HCT116 (cell line): ENCODE measurements at regions not wholly inside any gene's neighbourhood (a gene's known extent, or its start where the extent isn't known, plus 50 kb on each side); places are given as distances from the start of the nearest gene placed in this dataset.
"Not testable (repeated sequence)": the region's sequence is repeated elsewhere in the genome, so short reads cannot be mapped to it uniquely, and the experiment has no call there.

Source experiments
- ATAC-seq: fragments of 200-7000 bp; cut with Tn5 transposase; 2 replicates; pipeline ENCODE4 v1.9.1; 2020; ENCODE audit warnings: mild to moderate bottlenecking, moderate library complexity
- BruUV-seq: library from RNA; stranded (reverse); fragments of 400-500 nt; replicated peaks from 2 replicates; lab custom pipeline; 2021; lab: Mats Ljungman, UMichigan
- CTCF ChIA-PET: fragments of 300-600 bp; sonication (Branson Sonifier 250); formaldehyde crosslinking; loops from one replicate; lab custom pipeline; 2021; ENCODE audit warnings: antibody characterized with exemption; lab: Charles Lee
- POLR2A ChIA-PET: fragments of 300-600, 350-600 bp; sonication (Branson Sonifier 250); formaldehyde crosslinking; loops from one replicate; lab custom pipeline; 2021; ENCODE audit warnings: antibody characterized with exemption; lab: Charles Lee
- RAD21 ChIA-PET, 2 experiments: fragments of 300-600 bp; sonication (Branson Sonifier 250); formaldehyde crosslinking; loops; one replicate each; lab custom pipeline; 2023; ENCODE audit warnings: low total read pairs in 2 of 2; ENCODE audit not compliant: uncharacterized antibody in 2 of 2, unreplicated experiment in 2 of 2, low non-redundant PET in 1 of 2; lab: Charles Lee
- DNase-seq: peaks from one replicate; pipeline ENCODE4 v3.0.0-alpha.2; 2010; ENCODE audit warnings: low read depth, low spot score
- H2AFZ ChIP-seq: fragments of 200-600 bp; shearing (Covaris generic), sonication (generic); 2 replicates; pipeline ENCODE4 v1.6.1; 2017; ENCODE audit warnings: low read depth, mixed run types, mixed read lengths, antibody characterized with exemption, low read length; ENCODE audit not compliant: poor library complexity, severe bottlenecking
- H3K27ac ChIP-seq: 2 replicates; pipeline ENCODE4 v1.5.1; 2012; ENCODE audit warnings: low read depth, low read length
- H3K27me3 ChIP-seq: fragments of 200-600 bp; sonication (generic); 2 replicates; pipeline ENCODE4 v1.6.1; 2016; ENCODE audit warnings: mixed run types, low read length, mixed read lengths; ENCODE audit not compliant: insufficient read depth
- H3K36me3 ChIP-seq, 2 experiments: fragments of 200-500 bp in 1 of 2; fragments of 200-600 bp in 1 of 2; sonication (Bioruptor generic) in 1 of 2; sonication (generic) in 1 of 2; 2 replicates each; pipeline versions ENCODE4 v1.5.1 to v1.6.1; 2014 to 2016; ENCODE audit warnings: low read length in 2 of 2, inconsistent platforms in 1 of 2, mixed read lengths in 1 of 2, mixed run types in 1 of 2; ENCODE audit not compliant: insufficient read depth in 2 of 2, control insufficient read depth in 1 of 2
- H3K4me1 ChIP-seq, 2 experiments: fragments of 200-600 bp in 1 of 2; sonication (generic) in 1 of 2; 2 replicates each; pipeline versions ENCODE4 v1.5.1 to v1.6.1; 2012 to 2017; ENCODE audit warnings: low read length in 2 of 2, inconsistent platforms in 1 of 2, mild to moderate bottlenecking in 1 of 2, mixed read lengths in 1 of 2, mixed run types in 1 of 2, moderate library complexity in 1 of 2; ENCODE audit not compliant: insufficient read depth in 2 of 2, control insufficient read depth in 1 of 2
- H3K4me2 ChIP-seq: fragments of 200-600 bp; sonication (generic); 2 replicates; pipeline ENCODE4 v1.6.1; 2017; ENCODE audit warnings: mixed run types, low read length, mixed read lengths
- H3K4me3 ChIP-seq, 2 experiments: fragments of 200-600 bp in 1 of 2; sonication (generic) in 1 of 2; replicated peaks in 1 of 2; 2 replicates each; pipeline ENCODE4 v1.5.1; 2011 to 2016; ENCODE audit warnings: low read length in 2 of 2, control low read depth in 1 of 2, low read depth in 1 of 2, mild to moderate bottlenecking in 1 of 2, mixed read lengths in 1 of 2, mixed run types in 1 of 2
- H3K79me2 ChIP-seq: fragments of 200-600 bp; sonication (generic); 2 replicates; pipeline ENCODE4 v1.6.1; 2017; ENCODE audit warnings: mild to moderate bottlenecking, mixed run types, low read length, moderate library complexity, mixed read lengths; ENCODE audit not compliant: insufficient read depth
- H3K9ac ChIP-seq: fragments of 200-600 bp; sonication (generic); 2 replicates; pipeline ENCODE4 v1.6.1; 2016; ENCODE audit warnings: low read length, mixed read lengths
- H3K9me2 ChIP-seq: fragments of 200-600 bp; sonication (generic), shearing (Covaris generic); 2 replicates; pipeline ENCODE4 v1.6.1; 2017; ENCODE audit warnings: mixed run types, mild to moderate bottlenecking, moderate library complexity; ENCODE audit not compliant: insufficient read depth
- H3K9me3 ChIP-seq, 2 experiments: fragments of 200-500 bp in 1 of 2; fragments of 200-600 bp in 1 of 2; sonication (Bioruptor generic) in 1 of 2; sonication (generic) in 1 of 2; 2 replicates each; pipeline ENCODE4 v1.6.1; 2014 to 2017; ENCODE audit warnings: low read length in 2 of 2, mixed read lengths in 2 of 2, inconsistent platforms in 1 of 2, low read depth in 1 of 2, mild to moderate bottlenecking in 1 of 2, mixed run types in 1 of 2, moderate library complexity in 1 of 2; ENCODE audit not compliant: control insufficient read depth in 1 of 2, insufficient read depth in 1 of 2
- H4K20me1 ChIP-seq: fragments of 200-600 bp; sonication (generic), shearing (Covaris generic); 2 replicates; pipeline ENCODE4 v1.6.1; 2017; ENCODE audit warnings: mixed run types, mild to moderate bottlenecking, moderate library complexity; ENCODE audit not compliant: insufficient read depth
- intact Hi-C: fragments of 100-400 bp; cut with micrococcal nuclease; formaldehyde crosslinking; loops from 2 replicates; pipeline ENCODE4 v1.10.0; 2022

GRCh38 chr2:90359887-90360730, 1668.6 kb downstream of the RPIA start:
- H3K9me2 ChIP-seq, H3K4me3 ChIP-seq, intact Hi-C loops, H3K4me2 ChIP-seq, H3K4me1 ChIP-seq, H3K27me3 ChIP-seq, POLR2A ChIA-PET, H3K27ac ChIP-seq, BruUV-seq, H2AFZ ChIP-seq, H3K9ac ChIP-seq, CTCF ChIA-PET, DNase-seq, RAD21 ChIA-PET, H3K79me2 ChIP-seq, H3K9me3 ChIP-seq, H4K20me1 ChIP-seq, H3K36me3 ChIP-seq, ATAC-seq: not testable (repeated sequence)

GRCh38 chr2:90360731-90361035, 1669.2 kb downstream of the RPIA start:
- ATAC-seq, RAD21 ChIA-PET, H3K9me2 ChIP-seq, H3K9me3 ChIP-seq, H3K79me2 ChIP-seq, CTCF ChIA-PET, H3K9ac ChIP-seq, DNase-seq, intact Hi-C loops, H3K4me1 ChIP-seq, BruUV-seq, H2AFZ ChIP-seq, H3K4me3 ChIP-seq, H3K27ac ChIP-seq, H3K36me3 ChIP-seq, H3K27me3 ChIP-seq, H3K4me2 ChIP-seq, H4K20me1 ChIP-seq, POLR2A ChIA-PET: not testable (repeated sequence)
